H1 (cell line): ENCODE measurements at regions not wholly inside any gene's neighbourhood (a gene's known extent, or its start where the extent isn't known, plus 50 kb on each side); places are given as distances from the start of the nearest gene placed in this dataset.

ENCODE experiments used
- CBX5 ChIP-seq: fragments of 300-800, 300-1000 bp; sonication (generic); IDR thresholded peaks from 2 replicates; pipeline ENCODE4 v1.7.1; 2016; ENCODE audit warnings: antibody characterized with exemption, low read length, low read depth
- CHD7 ChIP-seq: fragments of 300-600 bp; sonication (generic); IDR thresholded peaks from 2 replicates; pipeline ENCODE4 v1.7.1; 2012; ENCODE audit warnings: low read length, moderate library complexity, mild to moderate bottlenecking, inconsistent platforms; ENCODE audit not compliant: insufficient replicate concordance
- EGR1 ChIP-seq: IDR thresholded peaks from 2 replicates; pipeline ENCODE4 v1.6.1; 2011; ENCODE audit warnings: low read depth, low read length, borderline replicate concordance
- FOSL1 ChIP-seq: IDR thresholded peaks from 2 replicates; pipeline ENCODE4 v1.6.1; 2011; ENCODE audit warnings: mild to moderate bottlenecking, low read depth, low read length, moderate library complexity; ENCODE audit not compliant: insufficient read depth
- GABPA ChIP-seq: IDR thresholded peaks from 2 replicates; pipeline ENCODE4 v1.6.1; 2011; ENCODE audit warnings: mild to moderate bottlenecking, low read length, moderate library complexity, borderline replicate concordance; ENCODE audit not compliant: insufficient read depth
- HDAC6 ChIP-seq: IDR thresholded peaks from one replicate; pipeline ENCODE4 v1.7.1; 2012; ENCODE audit warnings: low read depth, mild to moderate bottlenecking, inconsistent platforms, low read length, moderate library complexity
- KDM4A ChIP-seq: IDR thresholded peaks from one replicate; pipeline ENCODE4 v1.7.1; 2012; ENCODE audit warnings: low read depth, mild to moderate bottlenecking, moderate library complexity, low read length, inconsistent platforms; ENCODE audit not compliant: severe bottlenecking
- TBP ChIP-seq: IDR thresholded peaks from 2 replicates; pipeline ENCODE4 v1.6.1; 2011; ENCODE audit warnings: low read depth, low read length, improper control_type of control experiment
- YY1 ChIP-seq: IDR thresholded peaks from 2 replicates; pipeline ENCODE4 v1.6.1; 2011; ENCODE audit warnings: low read depth, mild to moderate bottlenecking, low read length
- TF ChIP-seq, protein P1 (sequence below): IDR thresholded peaks from 2 replicates; pipeline ENCODE4 v1.6.1; 2011; ENCODE audit warnings: low read depth, mild to moderate bottlenecking, low read length; ENCODE audit not compliant: insufficient read depth

DNA sequence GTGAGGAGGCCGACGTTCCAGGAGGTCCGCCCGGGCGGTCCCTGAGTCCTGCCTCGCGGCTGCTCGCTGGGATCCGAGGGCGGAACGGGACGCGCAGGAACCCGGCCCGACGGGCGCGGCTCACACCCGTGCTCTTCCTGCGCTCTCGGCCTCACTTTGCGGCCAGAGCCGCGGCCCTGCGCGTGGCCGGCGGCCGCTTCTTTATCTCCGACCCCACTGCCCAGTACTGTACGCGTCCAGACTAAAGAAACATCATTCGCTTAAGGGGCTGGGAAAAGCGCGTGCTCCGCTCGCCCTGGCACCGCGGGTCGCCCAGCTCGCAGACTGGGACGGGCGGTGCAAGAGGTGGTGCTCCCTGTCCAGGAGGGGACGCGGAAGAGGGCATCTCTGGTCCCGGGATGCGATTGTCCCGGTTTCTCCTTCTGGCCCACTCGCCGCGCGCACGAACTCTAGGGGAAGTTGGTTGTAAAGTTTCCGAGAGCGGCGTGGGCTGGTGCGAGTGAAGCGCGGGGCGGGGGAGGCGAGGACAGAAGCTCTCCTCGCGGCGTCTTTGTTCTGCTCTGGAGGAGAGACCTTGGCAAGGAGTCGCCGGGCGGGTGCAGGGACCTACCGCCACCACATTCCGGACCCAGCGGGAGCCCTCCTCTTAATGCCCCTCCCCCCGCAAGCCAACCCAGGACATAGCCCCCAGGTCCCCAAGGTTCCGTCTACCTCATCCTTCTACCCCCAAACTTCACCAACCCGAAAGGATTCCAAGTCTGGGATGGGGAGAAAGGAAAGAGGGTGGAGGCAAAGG is 71.0 kb downstream of the SOX4 start (continued):
- TF ChIP-seq CHD7 = no peak
- no peak for TF ChIP-seq YY1
- TF ChIP-seq CBX5 = no peak
- TF ChIP-seq KDM4A = peak; percentile 79
- TF ChIP-seq EGR1 = no peak
- peak; percentile 58 for TF ChIP-seq TBP
- TF ChIP-seq GABPA = no peak
- TF ChIP-seq HDAC6 = no peak
- no peak for TF ChIP-seq FOSL1
- TF ChIP-seq, protein P1, sequence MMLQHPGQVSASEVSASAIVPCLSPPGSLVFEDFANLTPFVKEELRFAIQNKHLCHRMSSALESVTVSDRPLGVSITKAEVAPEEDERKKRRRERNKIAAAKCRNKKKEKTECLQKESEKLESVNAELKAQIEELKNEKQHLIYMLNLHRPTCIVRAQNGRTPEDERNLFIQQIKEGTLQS = no peak
